Stimulated activated CD4-positive, alpha-beta T cell treated with anti-CD3 and anti-CD28 coated beads, TNF-alpha, amount 100 ng/mL, for 24 hours (primary cell): ENCODE measurements at regions not wholly inside any gene's neighbourhood (a gene's known extent, or its start where the extent isn't known, plus 50 kb on each side); places are given as distances from the start of the nearest gene placed in this dataset.
A peak's percentile ranks its signal among the peaks of the same experiment; 100 is the strongest.

Experiments
- DNase-seq, 3 experiments: peaks; one replicate each; pipeline ENCODE4 v3.0.0-alpha.2; 2020; ENCODE audit warnings: low read depth in 3 of 3

DNA sequence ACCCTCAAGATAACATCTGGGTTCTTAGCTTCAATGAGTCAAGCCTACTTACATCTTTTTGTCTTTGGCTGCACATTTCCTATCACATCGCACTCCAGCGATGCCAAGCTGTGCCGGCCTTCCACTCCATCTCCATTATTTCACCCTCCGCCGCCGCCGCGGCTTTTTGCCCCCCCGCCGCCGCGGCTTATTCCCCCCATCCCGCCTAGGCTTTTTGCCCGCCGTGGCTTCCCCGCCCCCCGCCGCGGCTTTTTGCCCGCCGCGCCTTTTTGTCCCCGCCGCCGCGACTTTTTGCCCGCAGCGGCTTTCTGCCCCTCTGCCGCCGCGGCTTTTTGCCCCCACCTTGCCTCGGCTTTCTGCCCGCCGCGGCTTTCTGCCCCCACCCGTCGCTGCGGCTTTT, 50.8 kb downstream of the PPIAL4E start:
- peak in 1 of 3 experiments; percentile 0 for DNase-seq
